ENCODE measurements at regions not wholly inside any gene's neighbourhood (a gene's known extent, or its start where the extent isn't known, plus 50 kb on each side); places are given as distances from the start of the nearest gene placed in this dataset.
"Not testable (repeated sequence)": the region's sequence is repeated elsewhere in the genome, so short reads cannot be mapped to it uniquely, and the experiment has no call there.

GRCh38 chr13:50509771-50510441, 333.6 kb downstream of the DLEU7 start:
- no peak for DNase-seq (ENCODE audit: extremely low spot score, unreplicated experiment)
- H3K36me3 Mint-ChIP-seq (ENCODE audit: unreplicated experiment) = no peaks in the 10 kb centered on the region
- TF ChIP-seq CTCF (IDR thresholded peaks at IDR 0.05) = no peak
- peaks cover 3% of the 10 kb centered on the region for H3K27me3 Mint-ChIP-seq (ENCODE audit: unreplicated experiment)
- H3K4me1 Mint-ChIP-seq (ENCODE audit: unreplicated experiment) = no peaks in the 10 kb centered on the region
- no peak overlapping the region for H3K4me3 Mint-ChIP-seq (ENCODE audit: unreplicated experiment)
- no peak overlapping the region for H3K27ac Mint-ChIP-seq (ENCODE audit: unreplicated experiment)
- H3K9me3 Mint-ChIP-seq (ENCODE audit: unreplicated experiment) = no peaks in the 10 kb centered on the region

- H3K4me3 Mint-ChIP-seq (ENCODE audit: unreplicated experiment); DNase-seq (ENCODE audit: extremely low spot score, unreplicated experiment); H3K36me3 Mint-ChIP-seq (ENCODE audit: unreplicated experiment); H3K27me3 Mint-ChIP-seq (ENCODE audit: unreplicated experiment); H3K4me1 Mint-ChIP-seq (ENCODE audit: unreplicated experiment); H3K27ac Mint-ChIP-seq (ENCODE audit: unreplicated experiment); H3K9me3 Mint-ChIP-seq (ENCODE audit: unreplicated experiment): not testable (repeated sequence)
Measured at GRCh38 chr13:50510885-50511545, 332.5 kb downstream of the DLEU7 start.

- Mint-ChIP-seq H3K27ac (ENCODE audit: unreplicated experiment) (no peak overlapping the region), H3K4me1 (ENCODE audit: unreplicated experiment) (no peaks in the 10 kb centered on the region), H3K9me3 (ENCODE audit: unreplicated experiment) (no peaks in the 10 kb centered on the region), H3K27me3 (ENCODE audit: unreplicated experiment) (no peaks in the 10 kb centered on the region), H3K4me3 (ENCODE audit: unreplicated experiment) (no peak overlapping the region), H3K36me3 (ENCODE audit: unreplicated experiment) (no peaks in the 10 kb centered on the region)
- DNase-seq (ENCODE audit: extremely low spot score, unreplicated experiment) = no peak
- no peak for TF ChIP-seq CTCF (IDR thresholded peaks at IDR 0.05)
Measured at GRCh38 chr13:50511877-50512341, 331.6 kb downstream of the DLEU7 start.

GRCh38 chr13:50512474-50513299, 330.8 kb downstream of the DLEU7 start:
- DNase-seq (ENCODE audit: extremely low spot score, unreplicated experiment) = no peak
- Mint-ChIP-seq H3K27me3 (ENCODE audit: unreplicated experiment) (no peaks in the 10 kb centered on the region), H3K36me3 (ENCODE audit: unreplicated experiment) (no peaks in the 10 kb centered on the region), H3K9me3 (ENCODE audit: unreplicated experiment) (no peaks in the 10 kb centered on the region), H3K27ac (ENCODE audit: unreplicated experiment) (no peak overlapping the region), H3K4me1 (ENCODE audit: unreplicated experiment) (no peaks in the 10 kb centered on the region), H3K4me3 (ENCODE audit: unreplicated experiment) (no peak overlapping the region)
- peak; percentile 20 for TF ChIP-seq CTCF (IDR thresholded peaks at IDR 0.05)

- no peak for DNase-seq (ENCODE audit: extremely low spot score, unreplicated experiment)
Measured at GRCh38 chr13:50513300-50513877, 330.1 kb downstream of the DLEU7 start.

More at GRCh38 chr13:50513300-50513877, 330.1 kb downstream of the DLEU7 start:
- no peak overlapping the region for H3K4me3 Mint-ChIP-seq (ENCODE audit: unreplicated experiment)
- H3K36me3 Mint-ChIP-seq (ENCODE audit: unreplicated experiment) = no peaks in the 10 kb centered on the region
- H3K27ac Mint-ChIP-seq (ENCODE audit: unreplicated experiment) = no peak overlapping the region
- H3K27me3 Mint-ChIP-seq (ENCODE audit: unreplicated experiment) = no peaks in the 10 kb centered on the region
- no peak for TF ChIP-seq CTCF (IDR thresholded peaks at IDR 0.05)
- H3K9me3 Mint-ChIP-seq (ENCODE audit: unreplicated experiment) = no peaks in the 10 kb centered on the region
- H3K4me1 Mint-ChIP-seq (ENCODE audit: unreplicated experiment) = no peaks in the 10 kb centered on the region
